Epithelial cell of proximal tubule (primary cell): ENCODE measurements at regions not wholly inside any gene's neighbourhood (a gene's known extent, or its start where the extent isn't known, plus 50 kb on each side); places are given as distances from the start of the nearest gene placed in this dataset.

ENCODE experiments used
- DNase-seq: peaks from one replicate; pipeline ENCODE4 v3.0.0-alpha.2; 2011; ENCODE audit warnings: low read depth
- H3K4me3 ChIP-seq: 2 replicates; pipeline ENCODE4 v1.5.1; 2011; ENCODE audit warnings: low read depth, mild to moderate bottlenecking, low read length
- TF ChIP-seq, protein P1 (sequence below): conservative IDR thresholded peaks from 2 replicates; pipeline ENCODE4 v1.5.1; 2012; ENCODE audit warnings: low read depth, mild to moderate bottlenecking, low read length

DNA sequence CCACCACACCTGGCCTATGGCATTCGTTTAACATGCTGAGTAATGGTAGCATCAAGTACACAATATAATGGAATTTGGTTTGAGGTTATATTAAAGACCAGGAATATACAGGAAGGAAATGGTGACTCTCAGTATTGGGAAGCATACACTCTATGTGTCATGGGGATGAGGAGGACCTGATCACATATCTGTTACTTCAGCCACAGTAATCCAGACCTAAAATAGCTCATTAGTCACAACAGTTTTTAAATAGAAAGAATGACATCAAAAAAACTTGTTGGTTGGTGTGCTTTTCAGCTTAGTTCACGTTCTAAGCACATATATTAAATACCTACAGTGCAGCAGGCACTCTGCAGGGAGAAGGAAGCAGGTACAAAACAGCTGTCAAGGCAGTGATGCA is 52.5 kb upstream of the ATP2C1 start:
- DNase-seq, result no peak

DNA sequence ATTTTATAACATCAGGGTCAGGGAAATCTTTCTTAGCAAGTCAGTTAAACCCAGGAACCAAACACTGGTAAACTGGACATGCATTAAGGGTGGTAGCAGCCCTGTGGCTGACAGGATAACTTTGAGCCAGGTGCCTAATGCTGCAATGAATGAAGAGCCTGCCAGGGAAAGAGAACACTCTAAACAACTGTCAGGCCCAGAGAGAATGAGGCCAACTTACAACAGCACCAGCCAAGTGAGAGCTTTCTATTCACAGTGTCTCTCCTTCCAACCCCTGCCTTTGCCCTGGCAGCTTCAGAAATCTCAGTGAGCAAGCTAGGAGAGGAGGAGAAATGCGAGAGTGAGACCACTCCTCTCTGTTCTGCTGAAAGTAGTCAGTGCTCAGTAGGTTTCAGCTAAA is 50.4 kb upstream of the ATP2C1 start:
- H3K4me3 ChIP-seq, result no peak overlapping the region
- TF ChIP-seq, protein P1, sequence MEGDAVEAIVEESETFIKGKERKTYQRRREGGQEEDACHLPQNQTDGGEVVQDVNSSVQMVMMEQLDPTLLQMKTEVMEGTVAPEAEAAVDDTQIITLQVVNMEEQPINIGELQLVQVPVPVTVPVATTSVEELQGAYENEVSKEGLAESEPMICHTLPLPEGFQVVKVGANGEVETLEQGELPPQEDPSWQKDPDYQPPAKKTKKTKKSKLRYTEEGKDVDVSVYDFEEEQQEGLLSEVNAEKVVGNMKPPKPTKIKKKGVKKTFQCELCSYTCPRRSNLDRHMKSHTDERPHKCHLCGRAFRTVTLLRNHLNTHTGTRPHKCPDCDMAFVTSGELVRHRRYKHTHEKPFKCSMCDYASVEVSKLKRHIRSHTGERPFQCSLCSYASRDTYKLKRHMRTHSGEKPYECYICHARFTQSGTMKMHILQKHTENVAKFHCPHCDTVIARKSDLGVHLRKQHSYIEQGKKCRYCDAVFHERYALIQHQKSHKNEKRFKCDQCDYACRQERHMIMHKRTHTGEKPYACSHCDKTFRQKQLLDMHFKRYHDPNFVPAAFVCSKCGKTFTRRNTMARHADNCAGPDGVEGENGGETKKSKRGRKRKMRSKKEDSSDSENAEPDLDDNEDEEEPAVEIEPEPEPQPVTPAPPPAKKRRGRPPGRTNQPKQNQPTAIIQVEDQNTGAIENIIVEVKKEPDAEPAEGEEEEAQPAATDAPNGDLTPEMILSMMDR, result no peak
- no peak for DNase-seq

More for the DNA sequence above, 52.5 kb upstream of the ATP2C1 start:
- TF ChIP-seq, protein P1, result no peak
- no peak overlapping the region for H3K4me3 ChIP-seq
